ENCODE measurements at regions not wholly inside any gene's neighbourhood (a gene's known extent, or its start where the extent isn't known, plus 50 kb on each side); places are given as distances from the start of the nearest gene placed in this dataset.

GRCh38 chr4:164540987-164541386 is 212.9 kb upstream of the SMIM31 start:
- ChIA-PET POLR2A (no interaction called here), CTCF (ENCODE audit: unreplicated experiment) (interaction anchor here (0.7 kb wide), 1 partner anchor 637 kb away, joined by 3 read pairs; no protein-coding TSS in a partner anchor)

GRCh38 chr4:164542431-164542830 is 211.5 kb upstream of the SMIM31 start:
- H2AFZ ChIP-seq (ENCODE audit: low read length): no peak overlapping the region
- CTCF ChIA-PET (ENCODE audit: unreplicated experiment): no interaction called here
- POLR2A ChIA-PET: interaction anchor here (0.8 kb wide), 1 partner anchor 22 kb away, joined by 4 read pairs; no protein-coding TSS in a partner anchor
- intact Hi-C loops (cut with micrococcal nuclease; ENCODE audit: unreplicated experiment): no loop called here
- DNase-seq (ENCODE audit: low spot score): no peak
- TF ChIP-seq CTCF (conservative IDR thresholded peaks at IDR 0.05; ENCODE audit: low read length): no peak
- no peak for TF ChIP-seq EZH2phosphoT487 (IDR thresholded peaks at IDR 0.05; ENCODE audit: borderline replicate concordance, low read depth, low read length)
- BruUV-seq (replicated peaks): no TSS peak
- no peaks in the 10 kb centered on the region for H3K36me3 ChIP-seq (ENCODE audit: insufficient read depth, low read length)
- H3K4me2 ChIP-seq (ENCODE audit: low read length): no peak overlapping the region
- no peaks in the 10 kb centered on the region for H4K20me1 ChIP-seq (ENCODE audit: insufficient read depth, low read length)
- no peaks in the 10 kb centered on the region for H3K4me1 ChIP-seq (ENCODE audit: insufficient read depth, low read length, poor library complexity, severe bottlenecking)
- no peaks in the 10 kb centered on the region for H3K9me2 ChIP-seq (ENCODE audit: insufficient read depth, low read length)
- no peak overlapping the region for H3K4me3 ChIP-seq (ENCODE audit: low read depth, low read length, poor library complexity, severe bottlenecking)
- H3K27ac ChIP-seq (ENCODE audit: low read depth, low read length, poor library complexity, severe bottlenecking): no peak overlapping the region
- H3K79me2 ChIP-seq (ENCODE audit: insufficient read depth, low read depth, low read length): no peaks in the 10 kb centered on the region
- H3K9me3 ChIP-seq (ENCODE audit: low read length): no peaks in the 10 kb centered on the region

More at GRCh38 chr4:164540987-164541386, 212.9 kb upstream of the SMIM31 start:
- H3K4me3 ChIP-seq (ENCODE audit: low read depth, low read length, poor library complexity, severe bottlenecking): no peak overlapping the region
- intact Hi-C loops (cut with micrococcal nuclease; ENCODE audit: unreplicated experiment): no loop called here
- TF ChIP-seq EZH2phosphoT487 (IDR thresholded peaks at IDR 0.05; ENCODE audit: borderline replicate concordance, low read depth, low read length) (no peak), CTCF (conservative IDR thresholded peaks at IDR 0.05; ENCODE audit: low read length) (no peak)
- no TSS peak for BruUV-seq (replicated peaks)
- no peak overlapping the region for H3K4me2 ChIP-seq (ENCODE audit: low read length)
- no peaks in the 10 kb centered on the region for H3K9me2 ChIP-seq (ENCODE audit: insufficient read depth, low read length)
- no peaks in the 10 kb centered on the region for H3K36me3 ChIP-seq (ENCODE audit: insufficient read depth, low read length)
- no peak overlapping the region for H2AFZ ChIP-seq (ENCODE audit: low read length)
- H3K4me1 ChIP-seq (ENCODE audit: insufficient read depth, low read length, poor library complexity, severe bottlenecking): no peaks in the 10 kb centered on the region
- DNase-seq (ENCODE audit: low spot score): no peak
- no peaks in the 10 kb centered on the region for H3K9me3 ChIP-seq (ENCODE audit: low read length)
- H4K20me1 ChIP-seq (ENCODE audit: insufficient read depth, low read length): no peaks in the 10 kb centered on the region
- no peaks in the 10 kb centered on the region for H3K79me2 ChIP-seq (ENCODE audit: insufficient read depth, low read depth, low read length)
- no peak overlapping the region for H3K27ac ChIP-seq (ENCODE audit: low read depth, low read length, poor library complexity, severe bottlenecking)

GRCh38 chr4:164550989-164551712 is 202.8 kb upstream of the SMIM31 start:
- no TSS peak for BruUV-seq (replicated peaks)
- H3K4me3 ChIP-seq (ENCODE audit: low read depth, low read length, poor library complexity, severe bottlenecking): no peak overlapping the region
- TF ChIP-seq EZH2phosphoT487 (IDR thresholded peaks at IDR 0.05; ENCODE audit: borderline replicate concordance, low read depth, low read length) (no peak), CTCF (conservative IDR thresholded peaks at IDR 0.05; ENCODE audit: low read length) (no peak)
- H3K9me3 ChIP-seq (ENCODE audit: low read length): no peaks in the 10 kb centered on the region
- no peak overlapping the region for H3K4me2 ChIP-seq (ENCODE audit: low read length)
- H3K79me2 ChIP-seq (ENCODE audit: insufficient read depth, low read depth, low read length): no peaks in the 10 kb centered on the region
- intact Hi-C loops (cut with micrococcal nuclease; ENCODE audit: unreplicated experiment): no loop called here
- ChIA-PET CTCF (ENCODE audit: unreplicated experiment) (no interaction called here), POLR2A (interaction anchor here (0.9 kb wide), 1 partner anchor 15 kb away, joined by 3 read pairs; no protein-coding TSS in a partner anchor)
- no peak overlapping the region for H3K27ac ChIP-seq (ENCODE audit: low read depth, low read length, poor library complexity, severe bottlenecking)
- DNase-seq (ENCODE audit: low spot score): no peak
- no peaks in the 10 kb centered on the region for H3K9me2 ChIP-seq (ENCODE audit: insufficient read depth, low read length)
- H4K20me1 ChIP-seq (ENCODE audit: insufficient read depth, low read length): no peaks in the 10 kb centered on the region
- no peaks in the 10 kb centered on the region for H3K4me1 ChIP-seq (ENCODE audit: insufficient read depth, low read length, poor library complexity, severe bottlenecking)
- no peaks in the 10 kb centered on the region for H3K36me3 ChIP-seq (ENCODE audit: insufficient read depth, low read length)
- H2AFZ ChIP-seq (ENCODE audit: low read length): no peak overlapping the region

Data from OCI-LY7 (cell line).